CD1c-positive myeloid dendritic cell (primary cell): ENCODE measurements at regions not wholly inside any gene's neighbourhood (a gene's known extent, or its start where the extent isn't known, plus 50 kb on each side); places are given as distances from the start of the nearest gene placed in this dataset.
"Not testable (repeated sequence)": the region's sequence is repeated elsewhere in the genome, so short reads cannot be mapped to it uniquely, and the experiment has no call there.

Experiments
- DNase-seq: peaks from one replicate; pipeline ENCODE4 v3.0.0-alpha.2; 2016; ENCODE audit errors: extremely low spot score

GRCh38 chr4:127463883-127464282 lies 168.9 kb upstream of the INTU start:
- DNase-seq = no peak

GRCh38 chr4:127469542-127469941 lies 163.2 kb upstream of the INTU start:
- no peak for DNase-seq

GRCh38 chr4:127469959-127470809 lies 162.6 kb upstream of the INTU start:
- no peak for DNase-seq

- DNase-seq = not testable (repeated sequence)
These were observed 154.5 kb upstream of the INTU start for GRCh38 chr4:127478271-127478670.

- DNase-seq = no peak
These were observed 153.6 kb upstream of the INTU start for GRCh38 chr4:127479031-127479622.

GRCh38 chr4:127482049-127482448 lies 150.7 kb upstream of the INTU start:
- no peak for DNase-seq

- DNase-seq = no peak
These were observed 148.6 kb upstream of the INTU start for GRCh38 chr4:127484117-127484516.

- no peak for DNase-seq
These were observed 146.5 kb upstream of the INTU start for GRCh38 chr4:127486248-127486647.

GRCh38 chr4:127491571-127491970 lies 141.2 kb upstream of the INTU start:
- DNase-seq = peak; percentile 43

GRCh38 chr4:127496875-127497274 lies 135.9 kb upstream of the INTU start:
- DNase-seq = not testable (repeated sequence)

GRCh38 chr4:127498366-127498765 lies 134.4 kb upstream of the INTU start:
- no peak for DNase-seq

- no peak for DNase-seq
These were observed 132.5 kb upstream of the INTU start for GRCh38 chr4:127500242-127500641.

- DNase-seq = peak; percentile 7
These were observed 131.7 kb upstream of the INTU start for GRCh38 chr4:127501103-127501502.

GRCh38 chr4:127503111-127503510 lies 129.6 kb upstream of the INTU start:
- no peak for DNase-seq

- no peak for DNase-seq
These were observed 127.6 kb upstream of the INTU start for GRCh38 chr4:127505203-127505602.

- DNase-seq = no peak
These were observed 126.5 kb upstream of the INTU start for GRCh38 chr4:127506283-127506682.

GRCh38 chr4:127509155-127509554 lies 123.6 kb upstream of the INTU start:
- no peak for DNase-seq

- not testable (repeated sequence) for DNase-seq
These were observed 120.1 kb upstream of the INTU start for GRCh38 chr4:127512672-127513071.

- not testable (repeated sequence) for DNase-seq
These were observed 117.5 kb upstream of the INTU start for GRCh38 chr4:127515259-127515658.

GRCh38 chr4:127518046-127518445 lies 114.7 kb upstream of the INTU start:
- no peak for DNase-seq

GRCh38 chr4:127521463-127521862 lies 111.3 kb upstream of the INTU start:
- DNase-seq = no peak

- no peak for DNase-seq
These were observed 109.4 kb upstream of the INTU start for GRCh38 chr4:127523369-127523768.

GRCh38 chr4:127525608-127526007 lies 107.1 kb upstream of the INTU start:
- no peak for DNase-seq
